H1 (cell line): ENCODE measurements at regions not wholly inside any gene's neighbourhood (a gene's known extent, or its start where the extent isn't known, plus 50 kb on each side); places are given as distances from the start of the nearest gene placed in this dataset.

Source experiments
- CTCF ChIA-PET: fragments of 300-600 bp; sonication (Branson Sonifier 250); formaldehyde crosslinking; loops from one replicate; lab custom pipeline; 2021; ENCODE audit not compliant: partially characterized antibody; lab: Charles Lee
- POLR2A ChIA-PET: fragments of 300-600 bp; sonication (Branson Sonifier 250); formaldehyde crosslinking; loops from one replicate; lab custom pipeline; 2021; ENCODE audit warnings: inconsistent platforms; ENCODE audit not compliant: partially characterized antibody; lab: Charles Lee
- DNase-seq, 2 experiments: peaks; one replicate each; pipeline versions ENCODE4 v3.0.0 to v3.0.0-alpha.2; 2010 to 2022; ENCODE audit warnings: low spot score in 2 of 2, low read depth in 1 of 2, mixed read lengths in 1 of 2
- FAIRE-seq: peaks from 2 replicates; lab custom pipeline; 2011; peaks lifted over from hg19 to GRCh38; lab: Jason Lieb, UNC
- H2AFZ ChIP-seq: 2 replicates; pipeline ENCODE4 v1.8.1; 2012; ENCODE audit warnings: low read length, inconsistent platforms
- H2AK5ac ChIP-seq: 2 replicates; pipeline ENCODE4 v1.6.1; 2013; ENCODE audit warnings: low read depth, low read length
- H2BK120ac ChIP-seq: replicated peaks from 2 replicates; pipeline ENCODE3; 2013; ENCODE audit warnings: low read depth, low read length, inconsistent platforms
- H2BK12ac ChIP-seq: 2 replicates; pipeline ENCODE4 v1.6.1; 2013; ENCODE audit warnings: low read depth, low read length
- H2BK15ac ChIP-seq: 2 replicates; pipeline ENCODE4 v1.6.1; 2013; ENCODE audit warnings: low read length
- H2BK20ac ChIP-seq: 2 replicates; pipeline ENCODE4 v1.6.1; 2013; ENCODE audit warnings: low read length
- H2BK5ac ChIP-seq: 2 replicates; pipeline ENCODE4 v1.6.1; 2013; ENCODE audit warnings: low read depth, low read length
- H3K14ac ChIP-seq: 2 replicates; pipeline ENCODE4 v1.6.1; 2013; ENCODE audit warnings: inconsistent platforms; ENCODE audit not compliant: insufficient read length
- H3K18ac ChIP-seq: 2 replicates; pipeline ENCODE4 v1.6.1; 2013; ENCODE audit warnings: low read length; ENCODE audit errors: extremely low read depth
- H3K23ac ChIP-seq: 2 replicates; pipeline ENCODE4 v1.6.1; 2013; ENCODE audit warnings: inconsistent platforms; ENCODE audit not compliant: insufficient read length
- H3K23me2 ChIP-seq: 2 replicates; pipeline ENCODE4 v1.6.1; 2013; ENCODE audit warnings: low read depth, low read length
- H3K27ac ChIP-seq: 2 replicates; pipeline ENCODE4 v1.6.1; 2011; ENCODE audit warnings: low read depth, low read length, inconsistent platforms
- H3K27me3 ChIP-seq, 4 experiments: replicated peaks in 1 of 4; 1 replicate in 1 of 4; 2 replicates in 3 of 4; pipeline versions ENCODE4 v1.6.1 to v1.8.1; 2011 to 2013; ENCODE audit warnings: low read length in 3 of 4, mild to moderate bottlenecking in 3 of 4, inconsistent platforms in 2 of 4, mixed read lengths in 2 of 4, moderate library complexity in 1 of 4; ENCODE audit not compliant: control insufficient read depth in 3 of 4, insufficient read depth in 3 of 4; ENCODE audit errors: extremely low read depth in 1 of 4
- H3K36me3 ChIP-seq, 4 experiments: 2 replicates each; pipeline versions ENCODE4 v1.6.1 to v1.8.1; 2011 to 2013; ENCODE audit warnings: mild to moderate bottlenecking in 4 of 4, low read length in 3 of 4, moderate library complexity in 2 of 4, control low read depth in 1 of 4, inconsistent platforms in 1 of 4; ENCODE audit not compliant: insufficient read depth in 4 of 4, control insufficient read depth in 2 of 4
- H3K4ac ChIP-seq: replicated peaks from 2 replicates; pipeline ENCODE3; 2013; ENCODE audit warnings: low read length, low read depth, mixed read lengths, inconsistent platforms; ENCODE audit not compliant: insufficient read length
- H3K4me1 ChIP-seq, 4 experiments: replicated peaks in 1 of 4; 1 replicate in 1 of 4; 2 replicates in 3 of 4; pipeline versions ENCODE4 v1.6.1 to v1.8.1; 2011 to 2013; ENCODE audit warnings: low read length in 3 of 4, inconsistent platforms in 2 of 4, mixed read lengths in 1 of 4; ENCODE audit not compliant: insufficient read depth in 4 of 4, control insufficient read depth in 3 of 4
- H3K4me2 ChIP-seq, 2 experiments: 2 replicates each; pipeline versions ENCODE4 v1.6.1 to v1.8.1; 2011 to 2013; ENCODE audit warnings: low read depth in 2 of 2, low read length in 2 of 2, control low read depth in 1 of 2, inconsistent platforms in 1 of 2, mild to moderate bottlenecking in 1 of 2; ENCODE audit not compliant: insufficient read depth in 1 of 2
- H3K4me3 ChIP-seq, 4 experiments: fragments of 200-600, 300-600 bp in 1 of 4; sonication (generic), shearing (Covaris generic), sonication (Bioruptor Twin) in 1 of 4; 2 replicates each; pipeline versions ENCODE4 v1.5.1 to v1.8.1; 2011 to 2016; ENCODE audit warnings: low read length in 4 of 4, low read depth in 3 of 4, control low read depth in 2 of 4, inconsistent platforms in 2 of 4, mild to moderate bottlenecking in 2 of 4, mixed read lengths in 1 of 4, moderate library complexity in 1 of 4; ENCODE audit not compliant: insufficient read depth in 2 of 4; ENCODE audit errors: extremely low read depth in 1 of 4
- H3K56ac ChIP-seq: replicated peaks from 2 replicates; pipeline ENCODE3; 2013; ENCODE audit warnings: low read depth, mild to moderate bottlenecking, mixed read lengths, low read length, inconsistent platforms; ENCODE audit not compliant: insufficient read length
- H3K79me1 ChIP-seq: 2 replicates; pipeline ENCODE4 v1.6.1; 2013; ENCODE audit warnings: low read depth, low read length, control low read depth
- H3K79me2 ChIP-seq, 2 experiments: 2 replicates each; pipeline versions ENCODE4 v1.6.1 to v1.8.1; 2012 to 2013; ENCODE audit warnings: low read length in 2 of 2, mild to moderate bottlenecking in 2 of 2, inconsistent platforms in 1 of 2; ENCODE audit not compliant: insufficient read depth in 2 of 2, control insufficient read depth in 1 of 2
- H3K9ac ChIP-seq, 4 experiments: replicated peaks in 1 of 4; 1 replicate in 1 of 4; 2 replicates in 3 of 4; pipeline versions ENCODE4 v1.6.1 to v1.8.1; 2011 to 2013; ENCODE audit warnings: low read depth in 3 of 4, low read length in 3 of 4, control low read depth in 2 of 4, mild to moderate bottlenecking in 2 of 4, moderate library complexity in 2 of 4, inconsistent platforms in 1 of 4; ENCODE audit errors: extremely low read depth in 1 of 4
- H3K9me3 ChIP-seq, 2 experiments: 2 replicates each; pipeline versions ENCODE4 v1.6.1 to v1.8.1; 2012 to 2013; ENCODE audit warnings: mild to moderate bottlenecking in 2 of 2, moderate library complexity in 2 of 2, control low read depth in 1 of 2, inconsistent platforms in 1 of 2, low read depth in 1 of 2, low read length in 1 of 2, mixed read lengths in 1 of 2; ENCODE audit not compliant: insufficient read depth in 2 of 2
- H4K20me1 ChIP-seq, 2 experiments: replicated peaks in 1 of 2; 2 replicates each; pipeline versions ENCODE3 to v1.8.1; 2011 to 2013; ENCODE audit warnings: inconsistent platforms in 2 of 2, low read length in 2 of 2, mild to moderate bottlenecking in 1 of 2; ENCODE audit not compliant: insufficient read depth in 2 of 2, control insufficient read depth in 1 of 2
- H4K5ac ChIP-seq: 2 replicates; pipeline ENCODE4 v1.6.1; 2013; ENCODE audit warnings: low read length, low read depth, mixed read lengths, inconsistent platforms; ENCODE audit not compliant: insufficient read length
- H4K8ac ChIP-seq: 2 replicates; pipeline ENCODE4 v1.8.0; 2013; ENCODE audit warnings: mild to moderate bottlenecking, moderate library complexity, low read length, inconsistent platforms; ENCODE audit not compliant: insufficient read depth; ENCODE audit errors: extremely low read depth
- H4K91ac ChIP-seq: replicated peaks from 2 replicates; pipeline ENCODE3; 2013; ENCODE audit warnings: low read length, mixed read lengths, inconsistent platforms; ENCODE audit not compliant: insufficient read length
- ASH2L ChIP-seq: fragments of 200-600, 300-600 bp; sonication (generic); IDR thresholded peaks from one replicate; pipeline ENCODE4 v1.7.1; 2017; ENCODE audit warnings: low read length
- CEBPB ChIP-seq: IDR thresholded peaks from 2 replicates; pipeline ENCODE4 v1.6.1; 2012; ENCODE audit warnings: low read depth, low read length
- EGR1 ChIP-seq: IDR thresholded peaks from 2 replicates; pipeline ENCODE4 v1.6.1; 2011; ENCODE audit warnings: low read depth, low read length, borderline replicate concordance
- HDAC2 ChIP-seq, 2 experiments: fragments of 300-600 bp in 1 of 2; sonication (generic) in 1 of 2; IDR thresholded peaks; 2 replicates each; pipeline ENCODE4 v1.6.1; 2011 to 2012; ENCODE audit warnings: low read depth in 2 of 2, low read length in 2 of 2, mild to moderate bottlenecking in 2 of 2, moderate library complexity in 2 of 2, borderline replicate concordance in 1 of 2, inconsistent platforms in 1 of 2
- KDM1A ChIP-seq: fragments of 200-600, 300-600 bp; sonication (generic); IDR thresholded peaks from 2 replicates; pipeline ENCODE4 v1.7.1; 2016; ENCODE audit warnings: mild to moderate bottlenecking, low read length, borderline replicate concordance
- MAFK ChIP-seq: IDR thresholded peaks from 2 replicates; pipeline ENCODE4 v1.6.1; 2012; ENCODE audit warnings: low read depth, mild to moderate bottlenecking, improper control_type of control experiment, low read length
- NRF1 ChIP-seq: IDR thresholded peaks from 2 replicates; pipeline ENCODE4 v1.6.1; 2011; ENCODE audit warnings: mild to moderate bottlenecking, low read depth, low read length, improper control_type of control experiment
- POLR2A ChIP-seq, 2 experiments: IDR thresholded peaks; 1 replicate in 1 of 2; 2 replicates in 1 of 2; pipeline ENCODE4 v1.6.1; 2011; ENCODE audit warnings: low read depth in 2 of 2, low read length in 2 of 2, mild to moderate bottlenecking in 2 of 2; ENCODE audit errors: control extremely low read depth in 1 of 2
- RAD21 ChIP-seq, 2 experiments: IDR thresholded peaks in 1 of 2; conservative IDR thresholded peaks in 1 of 2; 2 replicates each; pipeline ENCODE4 v1.6.1; 2011; ENCODE audit warnings: low read depth in 2 of 2, low read length in 2 of 2, improper control_type of control experiment in 1 of 2, inconsistent platforms in 1 of 2, mild to moderate bottlenecking in 1 of 2, moderate library complexity in 1 of 2
- RBBP5 ChIP-seq: IDR thresholded peaks from 2 replicates; pipeline ENCODE4 v1.7.1; 2012; ENCODE audit warnings: low read depth, mild to moderate bottlenecking, inconsistent platforms, low read length, moderate library complexity, borderline replicate concordance
- RFX5 ChIP-seq: IDR thresholded peaks from 2 replicates; pipeline ENCODE4 v1.6.1; 2011; ENCODE audit warnings: low read depth, low read length, improper control_type of control experiment, borderline replicate concordance
- SP4 ChIP-seq: IDR thresholded peaks from 2 replicates; pipeline ENCODE4 v1.6.1; 2012; ENCODE audit warnings: low read length, inconsistent platforms
- YY1 ChIP-seq: IDR thresholded peaks from 2 replicates; pipeline ENCODE4 v1.6.1; 2011; ENCODE audit warnings: low read depth, mild to moderate bottlenecking, low read length
- TF ChIP-seq, protein P1 (sequence below): IDR thresholded peaks from 2 replicates; pipeline ENCODE4 v1.6.1; 2012; ENCODE audit warnings: inconsistent platforms
- TF ChIP-seq, protein P2 (sequence below): IDR thresholded peaks from 2 replicates; pipeline ENCODE4 v1.6.1; 2012; ENCODE audit warnings: low read length, inconsistent platforms

DNA sequence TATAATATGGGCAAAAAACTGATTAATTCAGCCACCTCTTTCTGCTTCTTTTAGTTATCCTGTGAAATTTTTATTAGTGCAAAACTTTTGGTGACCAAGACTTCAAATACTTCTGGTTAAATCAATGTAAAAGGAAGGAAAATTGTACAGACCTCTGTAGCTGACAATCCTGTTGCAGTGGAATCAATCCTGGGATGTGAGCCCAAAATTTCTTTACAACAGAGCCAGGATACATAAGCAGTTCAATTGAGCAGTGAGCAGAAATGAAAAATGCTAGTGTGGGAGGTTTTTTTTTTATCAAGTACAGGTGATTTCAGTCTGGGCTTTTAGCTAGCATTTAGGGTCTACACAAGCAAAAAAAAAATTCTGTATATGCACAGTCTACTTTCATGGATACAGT lies 398.0 kb downstream of the OTOL1 start:
- H2AK5ac ChIP-seq: no peak overlapping the region
- H3K23me2 ChIP-seq: no peaks in the 10 kb centered on the region
- H3K79me1 ChIP-seq: no peaks in the 10 kb centered on the region
- no peak overlapping the region for H4K8ac ChIP-seq
- no peaks in the 10 kb centered on the region for H3K36me3 ChIP-seq
- no peak overlapping the region for H3K14ac ChIP-seq
- FAIRE-seq (no peak), DNase-seq (no peak)
- no peaks in the 10 kb centered on the region for H3K79me2 ChIP-seq
- no peaks in the 10 kb centered on the region for H3K27me3 ChIP-seq
- TF ChIP-seq CEBPB (no peak), NRF1 (no peak), YY1 (no peak), ASH2L (no peak), KDM1A (no peak), SP4 (no peak), MAFK (no peak), HDAC2 (IDR thresholded peaks at IDR 0.05; ENCODE audit: borderline replicate concordance in 1 of 2, low read depth in 2 of 2, low read length in 2 of 2) (no peak), RAD21 (IDR thresholded peaks at IDR 0.05 in 1 of 2, conservative IDR thresholded peaks at IDR 0.05 in 1 of 2; ENCODE audit: low read depth in 2 of 2, low read length in 2 of 2) (no peak), EGR1 (no peak), RBBP5 (no peak), POLR2A (IDR thresholded peaks at IDR 0.05; ENCODE audit: control extremely low read depth in 1 of 2, low read depth in 2 of 2, low read length in 2 of 2) (no peak), RFX5 (no peak)
- TF ChIP-seq, protein P1, sequence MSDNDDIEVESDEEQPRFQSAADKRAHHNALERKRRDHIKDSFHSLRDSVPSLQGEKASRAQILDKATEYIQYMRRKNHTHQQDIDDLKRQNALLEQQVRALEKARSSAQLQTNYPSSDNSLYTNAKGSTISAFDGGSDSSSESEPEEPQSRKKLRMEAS: no peak
- TF ChIP-seq, protein P2, sequence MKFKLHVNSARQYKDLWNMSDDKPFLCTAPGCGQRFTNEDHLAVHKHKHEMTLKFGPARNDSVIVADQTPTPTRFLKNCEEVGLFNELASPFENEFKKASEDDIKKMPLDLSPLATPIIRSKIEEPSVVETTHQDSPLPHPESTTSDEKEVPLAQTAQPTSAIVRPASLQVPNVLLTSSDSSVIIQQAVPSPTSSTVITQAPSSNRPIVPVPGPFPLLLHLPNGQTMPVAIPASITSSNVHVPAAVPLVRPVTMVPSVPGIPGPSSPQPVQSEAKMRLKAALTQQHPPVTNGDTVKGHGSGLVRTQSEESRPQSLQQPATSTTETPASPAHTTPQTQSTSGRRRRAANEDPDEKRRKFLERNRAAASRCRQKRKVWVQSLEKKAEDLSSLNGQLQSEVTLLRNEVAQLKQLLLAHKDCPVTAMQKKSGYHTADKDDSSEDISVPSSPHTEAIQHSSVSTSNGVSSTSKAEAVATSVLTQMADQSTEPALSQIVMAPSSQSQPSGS: no peak
- H3K9me3 ChIP-seq: peaks cover 3 to 4% of the 10 kb centered on the region in 2 experiments; a peak in 1 of 4 replicates
- H3K27ac ChIP-seq: no peak overlapping the region
- POLR2A ChIA-PET: no interaction called here
- no peak overlapping the region for H3K4me3 ChIP-seq
- no peak overlapping the region for H3K18ac ChIP-seq
- CTCF ChIA-PET: interaction anchor here (0.6 to 1.2 kb wide), 3 partner anchors 8 to 106 kb away, joined by 3 to 4 read pairs (median 4); no protein-coding TSS in a partner anchor
- no peak overlapping the region for H3K23ac ChIP-seq
- H2BK12ac ChIP-seq: no peak overlapping the region
- H3K56ac ChIP-seq: no peak overlapping the region
- H2BK5ac ChIP-seq: no peak overlapping the region
- H2BK20ac ChIP-seq: no peak overlapping the region
- no peak overlapping the region for H2BK120ac ChIP-seq
- H3K4me2 ChIP-seq: no peak overlapping the region
- no peak overlapping the region for H3K4ac ChIP-seq
- no peak overlapping the region for H3K9ac ChIP-seq
- H4K5ac ChIP-seq: no peak overlapping the region
- no peaks in the 10 kb centered on the region for H4K20me1 ChIP-seq
- no peak overlapping the region for H2BK15ac ChIP-seq
- no peaks in the 10 kb centered on the region for H3K4me1 ChIP-seq
- no peak overlapping the region for H2AFZ ChIP-seq
- H4K91ac ChIP-seq: no peak overlapping the region
